ENCODE measurements at regions not wholly inside any gene's neighbourhood (a gene's known extent, or its start where the extent isn't known, plus 50 kb on each side); places are given as distances from the start of the nearest gene placed in this dataset.

GRCh38 chr12:102781117-102781516 lies 135.9 kb downstream of the PAH start:
- DNase-seq (ENCODE audit: low read depth in 2 of 2): no peak

- DNase-seq (ENCODE audit: low read depth in 2 of 2): no peak
These were observed 141.0 kb downstream of the PAH start for GRCh38 chr12:102776041-102776440.

GRCh38 chr12:102769323-102769916 lies 147.6 kb downstream of the PAH start:
- DNase-seq (ENCODE audit: low read depth in 2 of 2): peak in 1 of 2 donors; percentile 11

- no peak for DNase-seq (ENCODE audit: low read depth in 2 of 2)
These were observed 150.1 kb downstream of the PAH start for GRCh38 chr12:102766961-102767360.

GRCh38 chr12:102765736-102766135 lies 151.3 kb downstream of the PAH start:
- no peak for DNase-seq (ENCODE audit: low read depth in 2 of 2)

GRCh38 chr12:102763471-102763870 lies 153.6 kb downstream of the PAH start:
- no peak for DNase-seq (ENCODE audit: low read depth in 2 of 2)

- no peak for DNase-seq (ENCODE audit: low read depth in 2 of 2)
These were observed 154.0 kb downstream of the PAH start for GRCh38 chr12:102763061-102763460.

- no peak for DNase-seq (ENCODE audit: low read depth in 2 of 2)
These were observed 156.7 kb downstream of the PAH start for GRCh38 chr12:102760322-102760721.

GRCh38 chr12:102759466-102759865 lies 157.6 kb downstream of the PAH start:
- no peak for DNase-seq (ENCODE audit: low read depth in 2 of 2)

GRCh38 chr12:102757882-102758226 lies 159.2 kb downstream of the PAH start:
- no peak for DNase-seq (ENCODE audit: low read depth in 2 of 2)

- DNase-seq (ENCODE audit: low read depth in 2 of 2): no peak
These were observed 159.7 kb downstream of the PAH start for GRCh38 chr12:102757154-102757881.

- DNase-seq (ENCODE audit: low read depth in 2 of 2): no peak
These were observed 160.5 kb downstream of the PAH start for GRCh38 chr12:102756530-102756929.

- no peak for DNase-seq (ENCODE audit: low read depth in 2 of 2)
These were observed 161.8 kb downstream of the PAH start for GRCh38 chr12:102755266-102755665.

GRCh38 chr12:102753802-102754201 lies 163.2 kb downstream of the PAH start:
- DNase-seq (ENCODE audit: low read depth in 2 of 2): no peak

- no peak for DNase-seq (ENCODE audit: low read depth in 2 of 2)
These were observed 168.3 kb downstream of the PAH start for GRCh38 chr12:102748704-102749103.

- no peak for DNase-seq (ENCODE audit: low read depth in 2 of 2)
These were observed 170.1 kb downstream of the PAH start for GRCh38 chr12:102746963-102747362.

- DNase-seq (ENCODE audit: low read depth in 2 of 2): no peak
These were observed 171.0 kb downstream of the PAH start for GRCh38 chr12:102745971-102746600.

GRCh38 chr12:102741196-102741595 lies 175.8 kb downstream of the PAH start:
- no peak for DNase-seq (ENCODE audit: low read depth in 2 of 2)

GRCh38 chr12:102740141-102740955 lies 176.7 kb downstream of the PAH start:
- DNase-seq (ENCODE audit: low read depth in 2 of 2): no peak

- DNase-seq (ENCODE audit: low read depth in 2 of 2): no peak
These were observed 180.7 kb downstream of the PAH start for GRCh38 chr12:102736328-102736727.

GRCh38 chr12:102735104-102735503 lies 181.9 kb downstream of the PAH start:
- DNase-seq (ENCODE audit: low read depth in 2 of 2): no peak

- no peak for DNase-seq (ENCODE audit: low read depth in 2 of 2)
These were observed 186.0 kb downstream of the PAH start for GRCh38 chr12:102730996-102731395.

Data from activated CD4-positive, alpha-beta T cell treated with anti-CD3 and anti-CD28 coated beads for 24 hours (primary cell).